ENCODE measurements at regions not wholly inside any gene's neighbourhood (a gene's known extent, or its start where the extent isn't known, plus 50 kb on each side); places are given as distances from the start of the nearest gene placed in this dataset.

DNA sequence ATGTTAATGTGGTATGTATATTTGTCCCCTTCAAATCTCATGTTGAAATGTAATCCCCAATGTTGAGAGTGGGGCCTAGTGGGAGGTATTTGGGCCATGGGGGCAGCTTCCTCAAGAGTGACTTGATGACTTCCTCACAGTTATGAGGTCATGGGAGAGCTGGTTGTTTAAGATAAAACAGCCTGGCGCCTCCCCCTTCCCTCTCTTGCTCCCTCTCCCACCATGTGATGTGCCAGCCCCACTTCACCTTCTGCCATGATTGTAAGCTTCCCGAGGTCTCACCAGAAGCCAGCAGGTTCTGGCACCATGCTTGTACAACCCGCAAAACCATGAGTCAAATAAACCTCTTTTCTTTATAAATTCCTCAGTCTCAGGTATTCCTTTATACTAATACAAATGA, 258.3 kb upstream of the POU3F3 start:
- ChIA-PET POLR2A (no interaction called here), CTCF (no interaction called here), RAD21 (ENCODE audit: low non-redundant PET in 1 of 2, low total read pairs in 2 of 2, uncharacterized antibody in 2 of 2, unreplicated experiment in 2 of 2) (no interaction called here)
- H2AFZ ChIP-seq (ENCODE audit: low read depth, low read length, poor library complexity, severe bottlenecking): no peak overlapping the region
- no peak overlapping the region for H3K4me3 ChIP-seq (replicated peaks in 1 of 2; ENCODE audit: low read depth in 1 of 2, low read length in 2 of 2)
- no peaks in the 10 kb centered on the region for H3K79me2 ChIP-seq (ENCODE audit: insufficient read depth, low read length)
- no peak for ATAC-seq
- no peaks in the 10 kb centered on the region for H3K27me3 ChIP-seq (ENCODE audit: insufficient read depth, low read length)
- intact Hi-C loops (cut with micrococcal nuclease): no loop called here
- no peak for DNase-seq (ENCODE audit: low read depth, low spot score)
- no TSS peak for BruUV-seq (replicated peaks)
- no peaks in the 10 kb centered on the region for H3K4me1 ChIP-seq (ENCODE audit: control insufficient read depth in 1 of 2, insufficient read depth in 2 of 2, low read length in 2 of 2)
- H3K27ac ChIP-seq (ENCODE audit: low read depth, low read length): no peak overlapping the region
- H3K4me2 ChIP-seq (ENCODE audit: low read length): no peak overlapping the region
- H3K9me2 ChIP-seq (ENCODE audit: insufficient read depth): no peaks in the 10 kb centered on the region
- no peaks in the 10 kb centered on the region for H3K36me3 ChIP-seq (ENCODE audit: control insufficient read depth in 1 of 2, insufficient read depth in 2 of 2, low read length in 2 of 2)
- no peak overlapping the region for H3K9ac ChIP-seq (ENCODE audit: low read length)
- TF ChIP-seq SP1 (IDR thresholded peaks at IDR 0.05; ENCODE audit: low read depth) (no peak), POLR2A (IDR thresholded peaks at IDR 0.05; ENCODE audit: borderline replicate concordance, extremely low read depth, insufficient read depth, insufficient read length) (no peak), ZFX (IDR thresholded peaks at IDR 0.05) (no peak), ZNF274 (IDR thresholded peaks at IDR 0.05; ENCODE audit: low read depth, low read length) (no peak), EGR1 (IDR thresholded peaks at IDR 0.05; ENCODE audit: low read depth) (no peak), FOSL1 (IDR thresholded peaks at IDR 0.05; ENCODE audit: low read depth) (no peak), SRF (IDR thresholded peaks at IDR 0.05; ENCODE audit: low read depth) (no peak), ELF1 (IDR thresholded peaks at IDR 0.05; ENCODE audit: borderline replicate concordance, low read depth) (no peak), CEBPB (IDR thresholded peaks at IDR 0.05; ENCODE audit: low read depth) (no peak)
- TF ChIP-seq, protein P1, sequence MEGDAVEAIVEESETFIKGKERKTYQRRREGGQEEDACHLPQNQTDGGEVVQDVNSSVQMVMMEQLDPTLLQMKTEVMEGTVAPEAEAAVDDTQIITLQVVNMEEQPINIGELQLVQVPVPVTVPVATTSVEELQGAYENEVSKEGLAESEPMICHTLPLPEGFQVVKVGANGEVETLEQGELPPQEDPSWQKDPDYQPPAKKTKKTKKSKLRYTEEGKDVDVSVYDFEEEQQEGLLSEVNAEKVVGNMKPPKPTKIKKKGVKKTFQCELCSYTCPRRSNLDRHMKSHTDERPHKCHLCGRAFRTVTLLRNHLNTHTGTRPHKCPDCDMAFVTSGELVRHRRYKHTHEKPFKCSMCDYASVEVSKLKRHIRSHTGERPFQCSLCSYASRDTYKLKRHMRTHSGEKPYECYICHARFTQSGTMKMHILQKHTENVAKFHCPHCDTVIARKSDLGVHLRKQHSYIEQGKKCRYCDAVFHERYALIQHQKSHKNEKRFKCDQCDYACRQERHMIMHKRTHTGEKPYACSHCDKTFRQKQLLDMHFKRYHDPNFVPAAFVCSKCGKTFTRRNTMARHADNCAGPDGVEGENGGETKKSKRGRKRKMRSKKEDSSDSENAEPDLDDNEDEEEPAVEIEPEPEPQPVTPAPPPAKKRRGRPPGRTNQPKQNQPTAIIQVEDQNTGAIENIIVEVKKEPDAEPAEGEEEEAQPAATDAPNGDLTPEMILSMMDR (IDR thresholded peaks at IDR 0.05 in 2 of 3, conservative IDR thresholded peaks at IDR 0.05 in 1 of 3; ENCODE audit: borderline replicate concordance in 1 of 3, insufficient read depth in 1 of 3, low read depth in 2 of 3, low read length in 2 of 3): no peak
- TF ChIP-seq, protein P2, sequence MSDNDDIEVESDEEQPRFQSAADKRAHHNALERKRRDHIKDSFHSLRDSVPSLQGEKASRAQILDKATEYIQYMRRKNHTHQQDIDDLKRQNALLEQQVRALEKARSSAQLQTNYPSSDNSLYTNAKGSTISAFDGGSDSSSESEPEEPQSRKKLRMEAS (IDR thresholded peaks at IDR 0.05): no peak
- TF ChIP-seq, protein P3, sequence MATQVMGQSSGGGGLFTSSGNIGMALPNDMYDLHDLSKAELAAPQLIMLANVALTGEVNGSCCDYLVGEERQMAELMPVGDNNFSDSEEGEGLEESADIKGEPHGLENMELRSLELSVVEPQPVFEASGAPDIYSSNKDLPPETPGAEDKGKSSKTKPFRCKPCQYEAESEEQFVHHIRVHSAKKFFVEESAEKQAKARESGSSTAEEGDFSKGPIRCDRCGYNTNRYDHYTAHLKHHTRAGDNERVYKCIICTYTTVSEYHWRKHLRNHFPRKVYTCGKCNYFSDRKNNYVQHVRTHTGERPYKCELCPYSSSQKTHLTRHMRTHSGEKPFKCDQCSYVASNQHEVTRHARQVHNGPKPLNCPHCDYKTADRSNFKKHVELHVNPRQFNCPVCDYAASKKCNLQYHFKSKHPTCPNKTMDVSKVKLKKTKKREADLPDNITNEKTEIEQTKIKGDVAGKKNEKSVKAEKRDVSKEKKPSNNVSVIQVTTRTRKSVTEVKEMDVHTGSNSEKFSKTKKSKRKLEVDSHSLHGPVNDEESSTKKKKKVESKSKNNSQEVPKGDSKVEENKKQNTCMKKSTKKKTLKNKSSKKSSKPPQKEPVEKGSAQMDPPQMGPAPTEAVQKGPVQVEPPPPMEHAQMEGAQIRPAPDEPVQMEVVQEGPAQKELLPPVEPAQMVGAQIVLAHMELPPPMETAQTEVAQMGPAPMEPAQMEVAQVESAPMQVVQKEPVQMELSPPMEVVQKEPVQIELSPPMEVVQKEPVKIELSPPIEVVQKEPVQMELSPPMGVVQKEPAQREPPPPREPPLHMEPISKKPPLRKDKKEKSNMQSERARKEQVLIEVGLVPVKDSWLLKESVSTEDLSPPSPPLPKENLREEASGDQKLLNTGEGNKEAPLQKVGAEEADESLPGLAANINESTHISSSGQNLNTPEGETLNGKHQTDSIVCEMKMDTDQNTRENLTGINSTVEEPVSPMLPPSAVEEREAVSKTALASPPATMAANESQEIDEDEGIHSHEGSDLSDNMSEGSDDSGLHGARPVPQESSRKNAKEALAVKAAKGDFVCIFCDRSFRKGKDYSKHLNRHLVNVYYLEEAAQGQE (IDR thresholded peaks at IDR 0.05; ENCODE audit: low read depth): no peak
- H4K20me1 ChIP-seq (ENCODE audit: insufficient read depth): no peaks in the 10 kb centered on the region
- no peaks in the 10 kb centered on the region; a peak in 1 of 4 replicates for H3K9me3 ChIP-seq (ENCODE audit: control insufficient read depth in 1 of 2, insufficient read depth in 1 of 2, low read depth in 1 of 2, low read length in 2 of 2)
